Skeletal muscle satellite cell (primary cell): ENCODE measurements at regions not wholly inside any gene's neighbourhood (a gene's known extent, or its start where the extent isn't known, plus 50 kb on each side); places are given as distances from the start of the nearest gene placed in this dataset.
"Not testable (repeated sequence)": the region's sequence is repeated elsewhere in the genome, so short reads cannot be mapped to it uniquely, and the experiment has no call there.

ENCODE experiments used
- H3K27me3 ChIP-seq: 2 replicates; pipeline ENCODE4 v1.7.0; 2013; ENCODE audit warnings: low read length; ENCODE audit not compliant: control insufficient read depth, insufficient read depth
- H3K36me3 ChIP-seq: 2 replicates; pipeline ENCODE4 v1.7.0; 2013; ENCODE audit warnings: mild to moderate bottlenecking, control low read depth, low read length; ENCODE audit not compliant: insufficient read depth
- H3K4me1 ChIP-seq: 2 replicates; pipeline ENCODE4 v1.7.0; 2013; ENCODE audit warnings: low read length; ENCODE audit not compliant: control insufficient read depth, insufficient read depth
- H3K4me2 ChIP-seq: 2 replicates; pipeline ENCODE4 v1.7.0; 2013; ENCODE audit warnings: mild to moderate bottlenecking, low read length
- H3K4me3 ChIP-seq: 2 replicates; pipeline ENCODE4 v1.7.0; 2013; ENCODE audit warnings: low read length
- H3K9ac ChIP-seq: 2 replicates; pipeline ENCODE4 v1.7.0; 2013; ENCODE audit warnings: mild to moderate bottlenecking, low read depth, low read length, moderate library complexity
- H3K9me3 ChIP-seq: replicated peaks from 2 replicates; pipeline ENCODE4 v1.7.0; 2013; ENCODE audit warnings: mild to moderate bottlenecking, control low read depth, low read length

DNA sequence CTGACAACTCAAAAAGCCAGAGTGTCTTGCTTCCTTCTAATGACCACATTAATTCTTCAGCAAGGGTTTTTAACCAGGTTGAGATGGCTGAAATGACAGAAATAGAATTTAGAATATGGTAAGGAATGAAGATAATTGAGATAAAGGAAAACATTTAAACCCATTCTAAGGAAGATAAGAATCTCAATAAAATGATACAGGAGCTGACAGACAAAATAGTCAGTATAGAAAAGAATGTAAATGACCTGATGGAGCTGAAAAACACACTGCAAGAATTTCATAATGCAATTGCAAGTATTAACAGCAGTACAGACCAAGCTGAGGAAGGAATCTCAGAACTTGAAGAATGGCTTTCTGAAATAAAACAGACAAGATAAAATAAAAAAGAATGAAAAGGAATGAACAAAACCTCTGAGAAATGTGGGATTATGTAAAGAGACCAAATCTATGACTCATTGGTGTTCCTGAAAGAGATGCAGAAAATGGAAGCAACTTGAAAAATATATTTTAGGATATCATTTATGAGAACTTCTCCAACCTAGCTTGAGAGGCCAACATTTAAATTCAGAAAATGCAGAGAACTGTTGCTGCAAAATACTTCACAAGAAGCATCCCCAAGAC is 87.1 kb downstream of the SAMD9 start:
- Histone ChIP-seq H3K36me3 (no peaks in the 10 kb centered on the region), H3K4me1 (peaks cover 2% of the 10 kb centered on the region), H3K27me3 (no peaks in the 10 kb centered on the region), H3K4me3 (no peak overlapping the region), H3K9me3 (no peaks in the 10 kb centered on the region), H3K4me2 (no peak overlapping the region), H3K9ac (no peak overlapping the region)

DNA sequence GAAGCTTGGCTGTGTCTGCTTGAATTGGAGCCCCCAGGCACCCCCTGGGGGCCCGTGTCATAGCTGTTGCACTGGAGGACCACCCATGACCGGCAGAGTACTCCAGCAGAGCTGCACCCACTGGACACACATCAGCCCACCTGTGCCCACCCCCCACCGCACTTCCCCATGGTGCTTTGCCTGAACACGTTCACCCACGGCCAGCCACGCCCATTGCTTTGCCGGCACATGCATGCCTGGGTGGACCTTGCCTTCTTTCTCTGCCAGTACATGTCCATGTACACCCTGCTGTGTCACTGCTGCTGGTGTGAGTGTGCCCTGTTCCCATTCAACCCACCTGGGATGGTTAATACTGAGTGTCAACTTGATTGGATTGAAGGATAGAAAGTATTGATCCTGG is 88.7 kb downstream of the SAMD9 start:
- Histone ChIP-seq H3K4me3 (no peak overlapping the region), H3K4me2 (no peak overlapping the region), H3K9me3 (no peaks in the 10 kb centered on the region), H3K9ac (no peak overlapping the region), H3K36me3 (no peaks in the 10 kb centered on the region), H3K27me3 (no peaks in the 10 kb centered on the region), H3K4me1 (peaks cover 2% of the 10 kb centered on the region)

DNA sequence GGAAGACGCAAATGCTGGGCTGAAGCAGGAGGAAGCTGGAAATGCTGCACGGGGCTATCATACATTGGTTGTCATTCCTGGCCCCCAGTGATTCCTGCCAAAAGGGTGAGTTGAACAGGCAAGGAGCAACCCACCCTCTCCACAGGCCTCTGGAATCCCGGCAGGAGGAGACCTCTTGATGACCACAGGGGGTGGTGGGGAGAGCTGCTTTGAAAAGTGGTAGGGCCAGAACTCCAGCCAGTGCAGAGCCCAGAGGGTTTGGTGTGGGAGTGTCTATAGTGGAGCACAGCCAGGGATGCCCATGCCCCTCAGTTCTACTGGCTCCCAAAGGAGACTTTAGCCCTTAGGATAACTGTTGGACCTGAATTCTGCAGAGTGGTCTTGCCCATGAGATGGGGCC is 89.2 kb downstream of the SAMD9 start:
- Histone ChIP-seq H3K4me3 (no peak overlapping the region), H3K27me3 (no peaks in the 10 kb centered on the region), H3K9ac (no peak overlapping the region), H3K4me2 (no peak overlapping the region), H3K4me1 (peaks cover 2% of the 10 kb centered on the region), H3K9me3 (no peaks in the 10 kb centered on the region), H3K36me3 (no peaks in the 10 kb centered on the region)

DNA sequence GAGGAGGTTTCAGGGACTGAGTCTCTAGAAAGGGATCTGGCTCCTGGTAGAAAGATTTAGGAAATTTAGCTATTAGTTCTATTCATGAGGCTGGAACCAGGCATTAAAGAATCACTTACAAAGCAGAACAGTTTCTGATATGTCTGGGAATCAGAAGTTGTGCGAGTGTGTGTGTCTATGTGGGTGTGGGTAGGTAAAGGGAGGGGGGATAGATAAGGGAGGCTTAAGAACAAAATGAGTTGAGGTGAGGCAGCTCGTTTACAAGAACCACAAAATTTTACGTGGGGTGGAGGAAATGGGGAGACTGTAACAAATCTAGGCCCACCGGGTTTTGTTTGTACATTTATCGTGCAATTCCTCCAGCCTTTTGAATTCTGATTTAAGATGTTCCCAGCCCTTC is 90.7 kb downstream of the SAMD9 start:
- H3K9ac ChIP-seq, result no peak overlapping the region
- H3K4me1 ChIP-seq, result peaks cover 2% of the 10 kb centered on the region
- H3K4me2 ChIP-seq, result no peak overlapping the region
- no peak overlapping the region for H3K4me3 ChIP-seq
- no peaks in the 10 kb centered on the region for H3K27me3 ChIP-seq
- H3K36me3 ChIP-seq, result no peaks in the 10 kb centered on the region
- no peaks in the 10 kb centered on the region for H3K9me3 ChIP-seq

DNA sequence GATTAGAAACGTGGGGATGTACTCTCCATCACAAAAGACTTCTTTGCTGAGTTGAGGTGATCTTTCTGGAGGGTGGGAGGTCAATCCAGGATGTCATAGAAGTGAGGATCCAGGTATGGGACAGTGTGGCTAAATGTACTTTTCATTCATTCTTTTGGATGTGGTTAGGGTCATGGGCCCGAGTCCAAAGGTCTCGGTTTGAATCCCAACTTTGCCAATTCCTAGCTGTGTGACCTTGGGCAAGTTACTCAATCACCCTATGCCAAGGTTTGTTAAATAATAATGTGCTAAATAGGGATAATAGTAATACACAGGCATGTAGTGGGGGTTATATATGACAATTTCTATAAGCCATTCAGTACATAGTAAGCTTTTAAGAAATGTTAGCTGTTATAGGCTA is 91.4 kb downstream of the SAMD9 start:
- no peaks in the 10 kb centered on the region for H3K27me3 ChIP-seq
- no peaks in the 10 kb centered on the region for H3K36me3 ChIP-seq
- no peak overlapping the region for H3K9ac ChIP-seq
- H3K4me2 ChIP-seq, result no peak overlapping the region
- H3K4me3 ChIP-seq, result no peak overlapping the region
- H3K9me3 ChIP-seq, result no peaks in the 10 kb centered on the region
- H3K4me1 ChIP-seq, result peaks cover 2% of the 10 kb centered on the region

DNA sequence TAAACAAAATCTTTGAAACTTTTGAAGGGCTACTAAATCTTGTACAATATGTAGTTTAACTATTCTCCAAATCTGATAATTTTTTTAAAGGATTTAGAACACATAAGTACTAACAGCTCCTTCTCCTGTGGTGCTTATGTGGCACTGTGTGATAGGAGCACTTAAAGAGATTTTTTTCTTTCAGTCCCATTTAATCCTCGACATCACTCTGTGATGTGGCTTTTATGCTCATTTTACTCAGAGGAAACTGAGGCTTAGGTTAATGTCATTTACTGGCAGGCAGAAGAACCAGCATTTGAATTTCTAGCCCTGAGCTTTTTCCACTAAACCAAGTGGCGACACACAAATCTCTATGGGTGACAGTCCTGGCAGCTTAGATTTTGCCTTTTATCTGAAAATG is 92.4 kb downstream of the SAMD9 start:
- no peaks in the 10 kb centered on the region for H3K27me3 ChIP-seq
- H3K9me3 ChIP-seq, result no peaks in the 10 kb centered on the region
- H3K36me3 ChIP-seq, result no peaks in the 10 kb centered on the region
- H3K4me2 ChIP-seq, result no peak overlapping the region
- H3K4me3 ChIP-seq, result no peak overlapping the region
- H3K9ac ChIP-seq, result no peak overlapping the region
- no peaks in the 10 kb centered on the region for H3K4me1 ChIP-seq

DNA sequence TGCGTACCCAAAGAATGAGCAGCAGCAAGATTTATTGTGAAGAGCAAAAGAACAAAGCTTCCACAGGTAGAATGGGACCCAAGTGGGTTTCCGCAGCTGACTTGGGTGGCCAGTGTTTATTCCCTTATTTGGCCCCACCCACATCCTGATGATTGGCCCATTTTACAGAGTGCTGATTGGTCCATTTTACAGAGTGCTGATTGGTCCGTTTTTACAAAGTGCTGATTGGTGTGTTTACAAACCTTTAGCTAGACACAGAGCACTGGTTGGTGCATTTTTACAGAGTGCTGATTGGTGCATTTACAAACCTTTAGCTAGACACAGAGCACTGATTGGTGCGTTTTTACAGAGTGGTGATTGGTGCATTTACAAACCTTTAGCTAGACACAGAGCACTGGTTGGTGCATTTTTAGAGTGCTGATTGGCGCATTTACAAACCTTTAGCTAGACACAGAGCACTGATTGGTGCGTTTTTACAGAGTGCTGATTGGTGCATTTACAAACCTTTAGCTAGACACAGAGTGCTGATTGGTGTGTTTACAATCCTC is 94.8 kb downstream of the SAMD9 start:
- not testable (repeated sequence) for H3K9ac ChIP-seq, H3K4me2 ChIP-seq

DNA sequence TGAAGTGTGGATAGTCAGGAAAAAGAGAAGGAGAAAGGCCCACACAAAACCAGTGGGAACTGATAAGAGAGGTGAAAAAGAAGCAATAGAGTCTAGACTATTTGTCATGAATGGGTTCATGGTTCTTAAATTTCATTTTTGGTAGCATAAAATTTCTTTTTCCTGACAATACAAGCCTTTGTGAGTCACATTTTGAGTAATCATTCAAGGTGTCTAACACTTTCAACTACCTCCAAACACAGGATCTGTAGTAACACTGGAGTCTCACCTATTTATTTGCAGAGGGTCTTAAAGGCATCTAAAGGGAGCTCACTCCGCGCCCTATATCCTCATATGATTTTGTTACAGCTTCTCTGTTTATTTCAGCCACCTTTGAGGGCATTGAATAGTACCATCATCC is 96.0 kb downstream of the SAMD9 start:
- Histone ChIP-seq H3K4me1 (peaks cover 17% of the 10 kb centered on the region), H3K9me3 (no peaks in the 10 kb centered on the region), H3K4me3 (no peak overlapping the region), H3K36me3 (no peaks in the 10 kb centered on the region), H3K9ac (no peak overlapping the region), H3K4me2 (no peak overlapping the region), H3K27me3 (no peaks in the 10 kb centered on the region)

More for the DNA sequence above, 94.8 kb downstream of the SAMD9 start:
- not testable (repeated sequence) for H3K4me1 ChIP-seq, H3K27me3 ChIP-seq, H3K36me3 ChIP-seq, H3K4me3 ChIP-seq, H3K9me3 ChIP-seq

DNA sequence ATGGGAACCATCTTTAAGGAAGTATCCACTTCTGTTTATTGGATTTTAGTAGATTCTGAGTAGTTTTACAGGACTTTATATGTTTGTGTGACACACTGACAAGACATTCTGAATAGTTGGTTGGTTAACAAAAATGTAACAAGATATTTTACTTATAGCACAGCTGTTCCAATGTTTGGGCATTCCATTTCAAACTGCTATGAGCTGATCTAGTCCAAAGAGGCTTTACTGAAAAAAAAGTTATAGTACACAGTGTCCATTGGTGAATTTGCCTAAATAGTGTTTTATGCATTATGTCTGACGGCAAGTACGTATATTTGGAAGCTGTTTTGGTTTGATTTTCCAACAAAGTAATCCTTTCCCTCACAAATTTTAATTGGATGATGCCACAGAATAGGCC is 99.1 kb downstream of the SAMD9 start:
- H3K36me3 ChIP-seq, result no peaks in the 10 kb centered on the region
- no peaks in the 10 kb centered on the region for H3K9me3 ChIP-seq
- peak overlapping the region; percentile 49 for H3K4me2 ChIP-seq
- H3K9ac ChIP-seq, result peak overlapping the region; percentile 18
- no peak overlapping the region for H3K4me3 ChIP-seq
- H3K27me3 ChIP-seq, result no peaks in the 10 kb centered on the region
- H3K4me1 ChIP-seq, result peaks cover 46% of the 10 kb centered on the region

DNA sequence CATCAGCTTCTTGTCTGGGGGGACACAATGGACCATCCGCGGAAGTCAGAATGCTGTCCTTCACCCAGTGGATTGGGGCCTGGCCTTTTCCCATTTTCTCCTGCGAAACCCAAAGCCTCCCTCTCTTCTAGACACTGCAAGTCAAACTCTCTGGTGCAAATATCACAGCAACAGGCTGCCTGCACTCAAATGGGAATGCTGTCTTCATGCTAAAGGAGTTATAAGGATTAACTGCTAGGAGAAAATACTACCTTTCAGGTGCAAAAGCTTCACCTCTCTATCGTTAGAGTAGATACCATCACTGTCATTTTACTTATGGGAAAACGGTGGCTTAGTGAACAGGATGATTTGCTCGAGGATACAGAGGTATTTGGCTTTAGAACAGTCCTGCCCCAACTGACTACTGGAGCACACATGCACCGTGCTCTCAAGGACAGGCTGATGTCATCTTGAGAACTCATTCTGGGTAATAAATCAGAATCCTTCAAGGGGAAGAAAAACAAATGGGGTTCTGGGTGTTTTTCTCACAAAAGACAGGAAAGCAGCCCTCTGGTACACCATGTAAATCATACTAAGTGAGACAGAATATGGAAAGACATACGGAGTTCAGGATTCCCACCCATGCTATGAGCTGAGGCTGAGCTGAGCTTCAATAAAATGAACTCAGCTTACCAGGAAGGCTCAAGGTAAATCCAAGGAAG is 100.9 kb downstream of the SAMD9 start:
- Histone ChIP-seq H3K9ac (peak overlapping the region; percentile 62), H3K27me3 (no peaks in the 10 kb centered on the region), H3K36me3 (no peaks in the 10 kb centered on the region), H3K9me3 (no peaks in the 10 kb centered on the region), H3K4me2 (no peak overlapping the region), H3K4me3 (no peak overlapping the region), H3K4me1 (peaks cover 55% of the 10 kb centered on the region)

DNA sequence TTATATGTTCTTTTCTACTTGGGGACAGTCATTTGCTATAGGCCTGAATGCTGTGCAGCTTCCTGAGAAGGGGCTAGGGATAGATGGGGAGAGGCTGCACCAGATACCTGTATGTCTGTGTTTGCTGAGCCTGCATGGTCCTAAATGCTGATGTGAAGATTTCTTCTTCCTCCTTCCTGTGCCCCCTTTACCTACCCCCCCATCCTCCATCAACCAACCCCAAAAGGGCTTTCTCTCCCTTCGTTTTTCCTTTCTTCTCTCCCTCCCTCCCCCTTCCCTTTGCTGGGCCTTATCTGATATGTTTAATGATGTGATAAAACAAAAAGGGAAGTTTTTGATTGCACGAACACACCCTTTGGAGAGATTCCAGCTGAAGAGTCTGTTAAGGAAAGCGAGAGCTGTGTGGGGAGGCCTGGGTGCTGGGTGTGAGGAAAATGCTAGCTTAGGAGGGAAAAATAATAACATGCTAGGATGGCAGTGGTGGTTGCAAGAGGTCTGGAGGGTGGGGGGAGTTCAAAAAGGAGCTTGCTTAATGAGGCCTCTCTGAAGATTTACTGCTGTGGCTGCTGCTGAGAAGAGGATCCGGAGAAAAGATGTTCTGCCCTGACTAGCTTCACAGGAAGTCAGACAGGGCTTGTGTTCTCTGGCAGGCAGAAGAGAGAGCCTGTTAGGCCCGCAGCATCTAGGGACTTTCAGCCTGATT is 101.8 kb downstream of the SAMD9 start:
- H3K4me3 ChIP-seq, result no peak overlapping the region
- no peaks in the 10 kb centered on the region for H3K27me3 ChIP-seq
- peak overlapping the region; percentile 24 for H3K4me2 ChIP-seq
- H3K9me3 ChIP-seq, result no peaks in the 10 kb centered on the region
- no peaks in the 10 kb centered on the region for H3K36me3 ChIP-seq
- H3K9ac ChIP-seq, result peak overlapping the region; percentile 62
- H3K4me1 ChIP-seq, result peaks cover 63% of the 10 kb centered on the region
